Sigmoid colon (tissue), 6 donors: ENCODE measurements at regions not wholly inside any gene's neighbourhood (a gene's known extent, or its start where the extent isn't known, plus 50 kb on each side); places are given as distances from the start of the nearest gene placed in this dataset.

ENCODE experiments used
- DNase-seq: peaks from one replicate; pipeline ENCODE4 v3.0.0-alpha.2; 2019
- H3K27ac ChIP-seq, 4 donors: fragments of 200-600 bp; sonication (generic); one replicate each; pipeline ENCODE4 v1.5.1; 2016 to 2019; ENCODE audit warnings: mild to moderate bottlenecking in 1 of 4
- H3K27me3 ChIP-seq, 3 donors: fragments of 200-600 bp; sonication (generic); one replicate each; pipeline ENCODE4 v1.5.1; 2019; ENCODE audit warnings: mild to moderate bottlenecking in 1 of 3
- H3K36me3 ChIP-seq, 4 donors: fragments of 200-600 bp; sonication (generic); one replicate each; pipeline ENCODE4 v1.5.1; 2016 to 2019
- H3K4me1 ChIP-seq, 4 donors: fragments of 200-600 bp; sonication (generic); one replicate each; pipeline ENCODE4 v1.5.1; 2017 to 2019
- H3K4me3 ChIP-seq, 4 donors: fragments of 200-600 bp; sonication (generic); one replicate each; pipeline ENCODE4 v1.5.1; 2017 to 2019; ENCODE audit warnings: mild to moderate bottlenecking in 2 of 4, moderate library complexity in 1 of 4
- H3K9me3 ChIP-seq, 4 donors: fragments of 200-600 bp in 3 of 4; sonication (generic) in 3 of 4; one replicate each; pipeline versions ENCODE4 v1.5.1 to v1.6.1; 2013 to 2019
- CTCF ChIP-seq, 4 experiments: fragments of 450-650 bp in 3 of 4; fragments of 200-600 bp in 1 of 4; IDR thresholded peaks; one replicate each; pipeline ENCODE4 v1.5.1; 2016 to 2019; ENCODE audit warnings: antibody characterized with exemption in 4 of 4, mild to moderate bottlenecking in 3 of 4, moderate library complexity in 2 of 4
- EP300 ChIP-seq, 4 donors: sonication (generic); formaldehyde crosslinking; IDR thresholded peaks; one replicate each; pipeline ENCODE4 v1.6.1; 2017; ENCODE audit warnings: antibody characterized with exemption in 4 of 4
- POLR2A ChIP-seq, 2 donors: fragments of 450-650 bp; IDR thresholded peaks; one replicate each; pipeline ENCODE4 v1.6.1; 2016; ENCODE audit warnings: antibody characterized with exemption in 2 of 2, mild to moderate bottlenecking in 2 of 2, moderate library complexity in 2 of 2
- POLR2AphosphoS5 ChIP-seq, 4 donors: sonication (generic); formaldehyde crosslinking; IDR thresholded peaks; one replicate each; pipeline ENCODE4 v1.6.1; 2017; ENCODE audit warnings: antibody characterized with exemption in 4 of 4
- WGBS, 2 donors: extraction: QIAGEN DNeasy Blood & Tissue Kit; methylation state at CpG; one replicate each; pipeline ENCODE4 v1.1.7; 2013; 5-methylcytosine and 5-hydroxymethylcytosine counted together
- intact Hi-C: fragments of 100-400 bp; cut with DNase I; formaldehyde crosslinking; loops from one replicate; pipeline ENCODE4 v1.15.1; 2023
- donor health status: healthy with polysubstance abuse.
- donor health status: healthy.

GRCh38 chr5:158538506-158539074 lies 561.1 kb downstream of the EBF1 start:
- H3K27me3 ChIP-seq: no peaks in the 10 kb centered on the region
- TF ChIP-seq POLR2A (IDR thresholded peaks at IDR 0.05): no peak
- no peak for TF ChIP-seq POLR2AphosphoS5 (IDR thresholded peaks at IDR 0.05)
- TF ChIP-seq CTCF (IDR thresholded peaks at IDR 0.05): no peak
- no peak for TF ChIP-seq EP300 (IDR thresholded peaks at IDR 0.05)
- no peak overlapping the region for H3K27ac ChIP-seq
- no peak overlapping the region for H3K4me3 ChIP-seq
- no peaks in the 10 kb centered on the region for H3K9me3 ChIP-seq
- 46 to 52% methylated on average over 7 of the region's 7 CpGs for WGBS, 2 donors
- intact Hi-C loops: no loop called here
- DNase-seq: no peak
- H3K4me1 ChIP-seq: no peaks in the 10 kb centered on the region
- H3K36me3 ChIP-seq: no peaks in the 10 kb centered on the region

DNA sequence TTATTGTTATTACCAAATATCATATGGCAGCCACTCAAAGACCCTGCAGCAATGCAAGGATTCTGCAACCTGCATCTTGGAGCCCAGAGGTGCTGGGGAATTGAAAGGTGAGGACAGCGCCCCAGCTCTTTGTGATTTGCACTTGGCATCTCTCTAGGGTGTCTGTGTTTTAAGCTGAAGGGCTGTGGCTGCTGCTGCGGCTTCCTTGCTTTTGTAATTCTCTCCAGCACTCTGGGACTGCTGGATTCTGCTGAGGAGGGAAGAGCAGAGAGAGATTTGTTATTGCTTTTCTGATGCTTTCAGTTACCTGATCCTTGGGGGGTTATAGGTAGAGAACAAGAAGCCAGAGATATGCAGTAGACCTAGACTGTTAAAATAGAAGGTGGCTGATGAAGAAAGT lies 562.4 kb downstream of the EBF1 start:
- 74 to 90% methylated on average over 2 of the region's 2 CpGs for WGBS, 2 donors
- intact Hi-C loops: no loop called here
- no peaks in the 10 kb centered on the region for H3K27me3 ChIP-seq

GRCh38 chr5:158534203-158534602 lies 565.5 kb downstream of the EBF1 start:
- intact Hi-C loops: no loop called here
- H3K27me3 ChIP-seq: no peaks in the 10 kb centered on the region
- no peaks in the 10 kb centered on the region for H3K36me3 ChIP-seq
- no peaks in the 10 kb centered on the region for H3K9me3 ChIP-seq
- peaks cover 0 to 4% (median 0%) of the 10 kb centered on the region in 4 donors for H3K4me1 ChIP-seq
- TF ChIP-seq EP300 (IDR thresholded peaks at IDR 0.05) (no peak), POLR2A (IDR thresholded peaks at IDR 0.05) (no peak), CTCF (IDR thresholded peaks at IDR 0.05) (no peak), POLR2AphosphoS5 (IDR thresholded peaks at IDR 0.05) (no peak)
- WGBS, 2 donors: 86 to 91% methylated on average over 10 of the region's 10 CpGs
- no peak overlapping the region for H3K4me3 ChIP-seq
- no peak for DNase-seq
- no peak overlapping the region for H3K27ac ChIP-seq

More for the DNA sequence above, 562.4 kb downstream of the EBF1 start:
- TF ChIP-seq POLR2AphosphoS5 (IDR thresholded peaks at IDR 0.05) (no peak), POLR2A (IDR thresholded peaks at IDR 0.05) (no peak), CTCF (IDR thresholded peaks at IDR 0.05) (no peak), EP300 (IDR thresholded peaks at IDR 0.05) (no peak)
- Histone ChIP-seq H3K4me1 (no peaks in the 10 kb centered on the region), H3K4me3 (no peak overlapping the region), H3K27ac (no peak overlapping the region), H3K9me3 (no peaks in the 10 kb centered on the region), H3K36me3 (no peaks in the 10 kb centered on the region)
- DNase-seq: no peak

GRCh38 chr5:158532739-158533138 lies 567.0 kb downstream of the EBF1 start:
- no peaks in the 10 kb centered on the region for H3K9me3 ChIP-seq
- DNase-seq: no peak
- no peaks in the 10 kb centered on the region for H3K36me3 ChIP-seq
- WGBS, 2 donors: 74 to 90% methylated on average over 5 of the region's 5 CpGs
- intact Hi-C loops: no loop called here
- H3K27me3 ChIP-seq: no peaks in the 10 kb centered on the region
- no peak overlapping the region for H3K27ac ChIP-seq
- H3K4me1 ChIP-seq: peaks cover 0 to 4% (median 0%) of the 10 kb centered on the region in 4 donors
- H3K4me3 ChIP-seq: no peak overlapping the region
- no peak for TF ChIP-seq POLR2A (IDR thresholded peaks at IDR 0.05)
- no peak for TF ChIP-seq CTCF (IDR thresholded peaks at IDR 0.05)
- no peak for TF ChIP-seq POLR2AphosphoS5 (IDR thresholded peaks at IDR 0.05)
- no peak for TF ChIP-seq EP300 (IDR thresholded peaks at IDR 0.05)

DNA sequence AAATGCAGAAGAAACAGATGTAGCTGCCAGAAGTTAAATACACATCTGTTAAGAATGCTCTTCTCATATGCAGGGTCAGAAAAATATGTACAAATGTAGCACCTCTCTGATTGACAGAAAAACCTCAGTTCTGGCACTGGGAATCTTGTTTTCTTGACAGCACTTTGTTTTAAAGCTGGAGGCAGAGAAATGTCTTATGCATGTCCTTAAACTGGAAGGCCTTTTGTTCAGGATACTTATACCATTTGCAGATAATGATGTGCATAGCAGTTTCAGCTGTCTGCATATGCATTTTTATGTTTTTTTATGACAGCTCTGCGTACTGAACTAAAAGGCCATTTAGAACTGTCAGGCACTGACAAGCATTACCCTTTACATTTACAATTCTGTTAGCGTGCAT lies 567.9 kb downstream of the EBF1 start:
- H3K27me3 ChIP-seq: no peaks in the 10 kb centered on the region
- WGBS, 2 donors: 76 to 81% methylated on average over 2 of the region's 2 CpGs
- H3K9me3 ChIP-seq: no peaks in the 10 kb centered on the region
- H3K4me1 ChIP-seq: peaks cover 0 to 4% (median 0%) of the 10 kb centered on the region in 4 donors
- DNase-seq: no peak
- no peaks in the 10 kb centered on the region for H3K36me3 ChIP-seq
- H3K27ac ChIP-seq: no peak overlapping the region
- no peak for TF ChIP-seq POLR2AphosphoS5 (IDR thresholded peaks at IDR 0.05)
- no peak for TF ChIP-seq CTCF (IDR thresholded peaks at IDR 0.05)
- no peak for TF ChIP-seq EP300 (IDR thresholded peaks at IDR 0.05)
- TF ChIP-seq POLR2A (IDR thresholded peaks at IDR 0.05): no peak
- intact Hi-C loops: no loop called here
- no peak overlapping the region for H3K4me3 ChIP-seq
